ENCODE measurements at regions not wholly inside any gene's neighbourhood (a gene's known extent, or its start where the extent isn't known, plus 50 kb on each side); places are given as distances from the start of the nearest gene placed in this dataset.

- dilution Hi-C loops (cut with MboI; ENCODE audit: extremely low pct_ligation_motif_present, low sequenced_read_pairs) = no loop called here
- no peak for FAIRE-seq
These were observed 106.7 kb upstream of the BMP2K start for GRCh38 chr4:78669453-78669852.

More at GRCh38 chr4:78669453-78669852, 106.7 kb upstream of the BMP2K start:
- TF ChIP-seq FOS (IDR thresholded peaks at IDR 0.05; ENCODE audit: borderline replicate concordance, insufficient read depth, low read length) (no peak), JUN (IDR thresholded peaks at IDR 0.05; ENCODE audit: borderline replicate concordance, insufficient read depth, insufficient read length, low read depth) (no peak), POLR2AphosphoS5 (IDR thresholded peaks at IDR 0.05; ENCODE audit: insufficient read depth, low read depth, low read length) (no peak), CTCF (IDR thresholded peaks at IDR 0.05; ENCODE audit: extremely low read depth in 1 of 2, insufficient read depth in 1 of 2, low read depth in 1 of 2, low read length in 2 of 2) (no peak), EZH2 (IDR thresholded peaks at IDR 0.05; ENCODE audit: borderline replicate concordance, low read depth, low read length, severe bottlenecking) (no peak), GATA2 (IDR thresholded peaks at IDR 0.05; ENCODE audit: insufficient read depth, insufficient read length, low read depth, low read length) (no peak), MAX (IDR thresholded peaks at IDR 0.05; ENCODE audit: insufficient read depth, insufficient read length) (no peak), POLR2A (IDR thresholded peaks at IDR 0.05; ENCODE audit: low read depth, low read length) (no peak), MYC (IDR thresholded peaks at IDR 0.05; ENCODE audit: low read depth, low read length) (no peak)
- DNase-seq (ENCODE audit: low read depth, low spot score) = no peak
- H3K4me3 ChIP-seq (replicated peaks in 1 of 3; ENCODE audit: insufficient read depth in 1 of 3, low read depth in 1 of 3, low read length in 3 of 3) = no peak overlapping the region
- no peak overlapping the region for H3K4me2 ChIP-seq (ENCODE audit: insufficient read depth, low read length)
- CTCF ChIA-PET = interaction anchor here (1.0 to 2.4 kb wide), 4 partner anchors 11 to 194 kb away, joined by 4 to 9 read pairs (median 6); no protein-coding TSS in a partner anchor
- no peaks in the 10 kb centered on the region for H3K9me1 ChIP-seq (replicated peaks; ENCODE audit: control insufficient read depth, extremely low read depth, insufficient read depth, low read length)
- H3K9me3 ChIP-seq (replicated peaks; ENCODE audit: control insufficient read depth, insufficient read depth, low read length) = no peaks in the 10 kb centered on the region
- no peak overlapping the region for H2AFZ ChIP-seq (ENCODE audit: low read depth, low read length)
- POLR2A ChIA-PET = no interaction called here
- no TSS peak for BruUV-seq (replicated peaks)
- H3K36me3 ChIP-seq (ENCODE audit: control insufficient read depth in 2 of 2, extremely low read depth in 1 of 2, insufficient read depth in 2 of 2, low read length in 2 of 2) = no peaks in the 10 kb centered on the region
- no peak overlapping the region for H3K9ac ChIP-seq (replicated peaks; ENCODE audit: extremely low read depth, insufficient read depth, low read length)
- no peaks in the 10 kb centered on the region for H4K20me1 ChIP-seq (replicated peaks; ENCODE audit: control insufficient read depth, extremely low read depth, insufficient read depth, low read length)
- H3K4me1 ChIP-seq (ENCODE audit: control insufficient read depth, extremely low read depth, insufficient read depth, low read length) = peaks cover 22% of the 10 kb centered on the region
- H3K27ac ChIP-seq (ENCODE audit: insufficient read depth, low read depth, low read length) = no peak overlapping the region
- H3K27me3 ChIP-seq (ENCODE audit: control insufficient read depth in 2 of 2, insufficient read depth in 2 of 2, low read length in 2 of 2) = no peaks in the 10 kb centered on the region
- no peaks in the 10 kb centered on the region for H3K79me2 ChIP-seq (ENCODE audit: control insufficient read depth, insufficient read depth, low read length)
- intact Hi-C loops (cut with micrococcal nuclease) = no loop called here

Measured in endothelial cell of umbilical vein (primary cell).